ENCODE measurements at regions not wholly inside any gene's neighbourhood (a gene's known extent, or its start where the extent isn't known, plus 50 kb on each side); places are given as distances from the start of the nearest gene placed in this dataset.
"Not testable (repeated sequence)": the region's sequence is repeated elsewhere in the genome, so short reads cannot be mapped to it uniquely, and the experiment has no call there.

GRCh38 chr6:169099411-169100202 is 154.0 kb downstream of the THBS2 start:
- no peak for DNase-seq

- DNase-seq, result not testable (repeated sequence)
These were observed 155.0 kb downstream of the THBS2 start for GRCh38 chr6:169098651-169099050.

GRCh38 chr6:169098116-169098515 is 155.5 kb downstream of the THBS2 start:
- no peak for DNase-seq

GRCh38 chr6:169097381-169097959 is 156.2 kb downstream of the THBS2 start:
- no peak for DNase-seq

DNA sequence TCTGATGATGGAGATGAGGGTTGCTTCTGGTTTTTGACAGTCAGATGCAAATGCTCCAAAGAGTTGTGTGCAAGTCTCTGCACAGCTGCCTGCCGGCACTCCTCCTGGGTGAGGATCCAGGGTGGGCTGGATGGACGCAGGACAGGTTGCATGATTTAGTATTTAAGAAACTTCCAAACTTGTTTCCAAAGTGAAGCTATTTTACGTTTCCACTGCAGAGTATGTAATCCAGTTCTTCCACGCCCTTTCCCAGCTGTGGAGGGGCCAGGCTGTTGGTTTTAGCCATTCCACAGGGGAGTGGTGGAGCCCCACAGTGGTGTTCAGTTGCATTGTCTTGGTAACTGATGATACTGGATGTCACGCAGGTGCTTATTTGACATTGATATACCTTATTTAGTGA is 157.3 kb downstream of the THBS2 start:
- no peak for DNase-seq

DNA sequence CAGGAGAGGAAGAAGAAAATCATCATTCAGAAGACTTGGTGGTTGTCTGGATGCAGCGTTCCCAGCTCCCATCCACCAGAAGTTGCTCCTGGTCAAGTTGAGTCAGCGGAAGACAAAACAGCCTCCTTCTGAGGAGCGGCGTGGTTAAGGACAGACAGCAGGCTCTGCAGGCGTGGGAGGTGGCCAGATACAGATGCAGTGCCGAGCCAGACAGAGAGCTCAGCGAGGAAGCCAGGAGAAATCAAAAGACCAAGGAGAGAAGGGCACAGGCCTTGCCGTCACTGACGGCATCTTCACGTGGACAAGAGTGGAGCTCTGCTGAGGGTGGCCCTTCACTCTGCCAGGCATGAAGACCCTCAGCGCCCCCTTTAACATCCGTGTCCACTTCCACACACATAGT is 158.5 kb downstream of the THBS2 start:
- no peak for DNase-seq

GRCh38 chr6:169094552-169094950 is 159.1 kb downstream of the THBS2 start:
- no peak for DNase-seq

DNA sequence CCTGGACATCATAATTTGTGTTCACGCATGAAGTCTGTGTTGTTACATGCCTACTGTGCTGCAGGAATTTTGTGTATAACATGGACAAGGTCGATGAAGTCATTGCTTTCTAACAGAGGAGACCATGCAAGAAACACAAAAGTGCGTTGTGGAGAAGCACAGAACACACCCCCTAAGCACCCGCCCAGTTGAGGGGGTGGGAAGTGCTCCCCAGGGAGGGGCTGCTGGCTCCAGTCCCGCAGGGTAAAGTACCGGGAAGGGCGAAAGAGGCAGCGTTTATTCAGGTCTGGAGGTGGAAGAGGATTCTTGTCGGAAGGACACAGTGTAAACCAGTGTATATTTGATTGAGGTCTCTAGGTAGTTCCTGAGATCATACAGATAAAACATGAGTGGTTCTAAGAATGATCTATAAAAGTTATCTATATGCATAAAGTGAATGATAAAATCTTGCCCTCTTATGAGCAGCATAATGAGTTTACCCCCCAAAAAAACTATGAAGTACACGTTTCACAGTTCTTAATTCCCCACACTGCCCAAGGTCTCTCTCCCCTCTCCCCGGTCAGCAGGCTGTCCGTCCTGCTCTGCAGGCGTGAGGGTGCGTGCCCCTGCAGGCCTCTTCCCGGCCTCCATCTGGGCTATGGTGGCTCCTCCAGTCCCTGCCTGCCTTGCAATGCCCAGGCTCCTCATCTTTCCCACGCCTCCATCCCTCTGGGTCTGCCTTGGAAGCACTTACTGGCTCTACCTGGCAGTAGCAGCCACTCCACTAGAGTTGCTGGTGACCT is 159.7 kb downstream of the THBS2 start:
- DNase-seq, result no peak

- no peak for DNase-seq
These were observed 160.5 kb downstream of the THBS2 start for GRCh38 chr6:169093066-169093723.

GRCh38 chr6:169092375-169092774 is 161.3 kb downstream of the THBS2 start:
- no peak for DNase-seq

- DNase-seq, result not testable (repeated sequence)
These were observed 163.0 kb downstream of the THBS2 start for GRCh38 chr6:169090514-169091127.

DNA sequence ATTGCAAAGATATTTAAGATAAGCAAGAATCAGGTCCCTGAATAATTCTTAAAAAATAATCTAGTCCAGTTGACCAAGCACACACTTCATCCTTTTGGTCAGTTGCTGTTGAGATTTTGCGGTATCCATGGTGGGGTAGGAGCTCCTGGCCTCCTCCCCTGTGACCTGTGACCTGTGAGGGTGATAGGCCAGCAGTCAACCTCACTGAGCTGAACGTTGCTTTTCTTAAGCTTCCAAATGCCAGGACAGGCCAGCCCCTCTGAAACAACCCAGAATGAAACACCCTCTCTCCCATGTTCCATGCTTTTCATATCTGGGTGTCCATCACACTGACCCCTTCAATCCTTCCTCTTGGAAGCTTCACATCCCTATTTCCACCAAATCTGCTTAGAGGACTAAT is 164.9 kb downstream of the THBS2 start:
- DNase-seq, result no peak

GRCh38 chr6:169087443-169088041 is 166.1 kb downstream of the THBS2 start:
- DNase-seq, result no peak

GRCh38 chr6:169086616-169087015 is 167.0 kb downstream of the THBS2 start:
- DNase-seq, result not testable (repeated sequence)

DNA sequence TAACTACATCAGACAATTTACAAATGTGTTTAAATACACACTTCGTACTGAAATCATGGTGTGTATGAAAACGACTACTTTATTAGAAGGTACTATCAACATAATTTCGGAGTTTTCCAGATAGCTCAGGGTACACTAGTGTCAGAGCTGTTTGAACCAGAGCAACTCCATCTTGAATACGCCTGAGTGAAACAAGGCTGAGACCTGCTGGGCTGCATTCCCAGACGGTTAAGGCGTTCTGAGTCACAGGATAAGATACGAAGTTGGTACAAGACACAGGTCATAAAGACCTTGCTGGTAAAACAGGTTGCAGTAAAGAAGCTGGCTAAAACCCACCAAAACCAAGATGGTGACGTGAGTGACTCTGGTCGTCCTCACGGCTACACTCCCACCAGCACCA is 167.6 kb downstream of the THBS2 start:
- DNase-seq, result no peak

DNA sequence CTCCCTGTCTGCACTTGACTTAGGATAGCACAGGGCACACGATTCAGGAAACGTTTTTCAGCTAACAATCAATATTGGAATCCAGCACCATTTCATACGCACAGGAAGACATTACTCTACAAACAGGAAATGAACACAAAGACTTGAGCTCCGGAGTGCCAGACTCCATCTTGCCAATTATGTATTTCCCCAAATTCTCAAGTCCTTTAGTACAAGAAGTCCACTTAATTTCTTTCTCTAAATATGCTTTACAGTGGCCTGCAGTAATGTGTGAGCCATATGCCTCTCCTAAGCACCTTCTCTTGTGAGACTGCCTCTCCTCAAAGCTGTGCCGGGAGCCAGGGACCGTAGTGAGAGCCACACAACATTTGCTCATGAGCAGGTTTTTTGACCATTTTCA is 168.2 kb downstream of the THBS2 start:
- DNase-seq, result no peak

DNA sequence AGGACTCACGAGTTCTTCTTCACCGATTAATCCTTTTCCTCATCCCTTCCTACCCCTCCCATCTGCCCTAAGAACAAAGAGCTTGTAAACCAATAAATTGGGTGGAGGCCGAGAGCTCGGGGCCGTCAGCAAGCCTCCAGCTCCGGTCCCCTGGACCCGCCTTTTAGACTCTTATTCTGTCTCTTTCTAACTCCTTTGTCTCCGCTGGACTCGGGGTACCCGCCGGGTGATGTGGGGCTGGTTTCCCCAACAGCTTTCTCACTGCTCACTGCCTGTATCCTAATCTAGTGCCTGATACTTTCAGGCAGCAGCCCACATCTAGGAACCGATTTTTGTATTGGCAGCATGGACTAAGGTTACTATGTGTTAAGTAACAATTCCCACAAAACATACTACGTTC is 169.1 kb downstream of the THBS2 start:
- not testable (repeated sequence) for DNase-seq

DNA sequence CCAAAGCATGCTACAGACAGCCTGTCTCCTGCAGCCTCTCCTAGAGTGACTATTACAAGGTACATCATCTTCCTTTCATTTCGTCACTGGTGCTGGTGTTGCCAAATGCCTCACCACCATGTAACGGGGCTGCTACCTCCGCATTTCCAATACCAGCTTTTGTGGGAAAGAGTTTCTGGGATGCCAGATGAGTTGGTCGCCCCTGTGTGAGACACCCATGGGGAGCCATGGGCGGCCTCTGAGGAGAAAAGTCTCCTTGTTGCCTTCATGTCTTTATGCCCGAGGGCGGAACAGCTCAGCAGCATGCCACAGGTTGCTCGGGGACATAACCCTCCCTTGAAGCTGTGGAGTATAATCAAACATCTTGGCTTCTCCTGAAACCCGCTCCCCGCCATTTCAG is 169.6 kb downstream of the THBS2 start:
- no peak for DNase-seq

DNA sequence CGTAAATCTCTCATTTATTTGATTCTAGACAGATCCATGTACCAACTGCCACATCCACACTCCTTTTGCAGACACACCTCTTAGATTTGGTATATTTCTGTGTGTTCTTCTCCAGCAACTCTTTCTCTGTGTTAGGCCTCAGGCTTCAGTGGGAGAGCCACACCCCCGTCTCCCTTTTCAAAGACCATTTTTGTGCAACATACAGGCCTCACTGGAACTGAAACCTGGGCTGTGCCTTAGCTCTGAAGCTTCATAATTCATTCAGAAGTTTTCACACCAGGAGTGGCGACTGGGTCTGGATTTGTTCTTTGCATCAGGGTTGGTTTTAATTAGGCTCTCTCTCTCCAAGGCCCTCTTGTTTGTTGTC is 170.2 kb downstream of the THBS2 start:
- no peak for DNase-seq

GRCh38 chr6:169082817-169083507 is 170.7 kb downstream of the THBS2 start:
- no peak for DNase-seq

- no peak for DNase-seq
These were observed 171.6 kb downstream of the THBS2 start for GRCh38 chr6:169082093-169082492.

- DNase-seq, result no peak
These were observed 172.4 kb downstream of the THBS2 start for GRCh38 chr6:169081248-169081647.

Data from CD4-positive, alpha-beta T cell treated with Interferon alpha-2 for 1 hour (primary cell).